Adrenal gland (tissue), 9 donors: ENCODE measurements at regions not wholly inside any gene's neighbourhood (a gene's known extent, or its start where the extent isn't known, plus 50 kb on each side); places are given as distances from the start of the nearest gene placed in this dataset.

Source experiments
- DNase-seq, 7 donors: peaks; one replicate each; pipeline ENCODE4 v3.0.0-alpha.2; 2019 to 2020
- H3K27ac ChIP-seq, 5 donors: fragments of 200-600 bp; sonication (generic) in 4 of 5; 1 replicate in 3 of 5; 2 replicates in 2 of 5; pipeline versions ENCODE4 v1.5.1 to v1.8.0; 2016 to 2020; ENCODE audit warnings: mild to moderate bottlenecking in 1 of 5
- H3K27me3 ChIP-seq: fragments of 200-600 bp; 2 replicates; pipeline ENCODE4 v1.8.0; 2021
- H3K36me3 ChIP-seq, 2 donors: fragments of 200-600 bp; replicated peaks in 1 of 2; 1 replicate in 1 of 2; 2 replicates in 1 of 2; pipeline versions ENCODE4 v1.5.1 to v1.8.0; 2018 to 2022
- H3K4me1 ChIP-seq, 2 donors: fragments of 200-600 bp; replicated peaks in 1 of 2; 1 replicate in 1 of 2; 2 replicates in 1 of 2; pipeline versions ENCODE4 v1.5.1 to v1.8.0; 2018 to 2021
- H3K4me3 ChIP-seq, 4 donors: fragments of 200-600 bp; sonication (generic) in 3 of 4; one replicate each; pipeline ENCODE4 v1.5.1; 2016 to 2018
- H3K9me3 ChIP-seq, 3 donors: fragments of 200-600 bp; sonication (generic) in 1 of 3; replicated peaks in 1 of 3; 1 replicate in 2 of 3; 2 replicates in 1 of 3; pipeline versions ENCODE4 v1.5.1 to v1.8.0; 2016 to 2021
- CTCF ChIP-seq, 6 experiments: fragments of 450-650 bp in 4 of 6; fragments of 200-600 bp in 2 of 6; sonication (generic) in 1 of 6; IDR thresholded peaks; 1 replicate in 5 of 6; 2 replicates in 1 of 6; pipeline versions ENCODE4 v1.5.1 to v1.8.0; 2016 to 2021; ENCODE audit warnings: antibody characterized with exemption in 6 of 6, mild to moderate bottlenecking in 2 of 6, moderate library complexity in 1 of 6
- POLR2A ChIP-seq, 2 donors: fragments of 450-650 bp; IDR thresholded peaks; one replicate each; pipeline ENCODE4 v1.6.1; 2017; ENCODE audit warnings: antibody characterized with exemption in 2 of 2, mild to moderate bottlenecking in 2 of 2, moderate library complexity in 1 of 2
- WGBS, 4 donors: extraction: QIAGEN DNeasy Blood & Tissue Kit in 2 of 4; methylation state at CpG; one replicate each; pipeline versions ENCODE4 v1.1.5 to v1.1.7; 2013 to 2017; 5-methylcytosine and 5-hydroxymethylcytosine counted together
- intact Hi-C, 2 donors: fragments of 100-400 bp; cut with DNase I; formaldehyde crosslinking; loops; one replicate each; pipeline versions ENCODE4 v1.14.1 to v1.15.0; 2022 to 2023
- donor health status: healthy with polysubstance abuse.
- donor health status: Bipolar disorder and iron deficiency.
- donor health status: DM: yes; HTN: yes; CAD: no.
- donor health status: DM: no; HTN: no; CAD: no.
- donor health status: DM: no; HTN: no; CAD: no.

- H3K9me3 ChIP-seq, result no peaks in the 10 kb centered on the region
- H3K27ac ChIP-seq, result peak overlapping the region in 3 of 5 donors; percentile 95 to 98 (median 97)
- intact Hi-C loops, result loop anchor here (10.0 kb wide), 4 partner anchors 158 to 258 kb away; no protein-coding TSS in a partner anchor
- H3K4me1 ChIP-seq, result peaks cover 41 to 57% of the 10 kb centered on the region in 2 donors
- no peak for DNase-seq
- WGBS, 4 donors, result 65 to 81% (median 73%) methylated on average over 8 of the region's 8 CpGs
- no peak overlapping the region for H3K4me3 ChIP-seq
- no peaks in the 10 kb centered on the region for H3K36me3 ChIP-seq
- H3K27me3 ChIP-seq, result no peaks in the 10 kb centered on the region
- no peak for TF ChIP-seq POLR2A (IDR thresholded peaks at IDR 0.05)
- TF ChIP-seq CTCF (IDR thresholded peaks at IDR 0.05), result no peak
These were observed 117.3 kb upstream of the IRF2BP2 start for GRCh38 chr1:234727018-234727940.

GRCh38 chr1:234726359-234726943 is 116.5 kb upstream of the IRF2BP2 start:
- H3K27me3 ChIP-seq, result no peaks in the 10 kb centered on the region
- no peak overlapping the region for H3K4me3 ChIP-seq
- 65 to 75% (median 68%) methylated on average over 4 to 12 of the region's 12 CpGs for WGBS, 4 donors

GRCh38 chr1:234725177-234726132 is 115.5 kb upstream of the IRF2BP2 start:
- H3K36me3 ChIP-seq, result no peaks in the 10 kb centered on the region
- intact Hi-C loops, result loop anchor here (2.0 to 10.0 kb wide), 5 partner anchors 115 to 259 kb away; partner anchors contain the start of gene IRF2BP2 (in 1 of the 2)
- WGBS, 4 donors, result 35 to 47% (median 44%) methylated on average over 11 to 12 of the region's 12 CpGs
- peak; percentile 57 to 84 (median 70) for DNase-seq
- H3K27ac ChIP-seq, result peak overlapping the region; percentile 93 to 98 (median 97)
- no peaks in the 10 kb centered on the region for H3K27me3 ChIP-seq
- H3K4me1 ChIP-seq, result peaks cover 56 to 70% of the 10 kb centered on the region in 2 donors
- peak overlapping the region in 1 of 4 donors; percentile 19 for H3K4me3 ChIP-seq
- no peak for TF ChIP-seq CTCF (IDR thresholded peaks at IDR 0.05)
- no peaks in the 10 kb centered on the region for H3K9me3 ChIP-seq

More at GRCh38 chr1:234726359-234726943, 116.5 kb upstream of the IRF2BP2 start:
- peaks cover 47 to 62% of the 10 kb centered on the region in 2 donors for H3K4me1 ChIP-seq
- peak overlapping the region in 4 of 5 donors; percentile 93 to 98 (median 96) for H3K27ac ChIP-seq
- TF ChIP-seq CTCF (IDR thresholded peaks at IDR 0.05), result no peak
- no peak for TF ChIP-seq POLR2A (IDR thresholded peaks at IDR 0.05)
- intact Hi-C loops, result loop anchor here (10.0 kb wide), 4 partner anchors 158 to 258 kb away; no protein-coding TSS in a partner anchor
- peak in 1 of 7 donors; percentile 62 for DNase-seq
- no peaks in the 10 kb centered on the region for H3K9me3 ChIP-seq
- H3K36me3 ChIP-seq, result no peaks in the 10 kb centered on the region
